A204.1 (cell line): ENCODE measurements at regions not wholly inside any gene's neighbourhood (a gene's known extent, or its start where the extent isn't known, plus 50 kb on each side); places are given as distances from the start of the nearest gene placed in this dataset.

Experiments used
- FAIRE-seq: peaks from 2 replicates; lab custom pipeline; 2012; peaks lifted over from hg19 to GRCh38; lab: Jason Lieb, UNC

GRCh38 chr20:24102749-24103333 lies 114.3 kb upstream of the GGTLC1 start:
- FAIRE-seq, result no peak

DNA sequence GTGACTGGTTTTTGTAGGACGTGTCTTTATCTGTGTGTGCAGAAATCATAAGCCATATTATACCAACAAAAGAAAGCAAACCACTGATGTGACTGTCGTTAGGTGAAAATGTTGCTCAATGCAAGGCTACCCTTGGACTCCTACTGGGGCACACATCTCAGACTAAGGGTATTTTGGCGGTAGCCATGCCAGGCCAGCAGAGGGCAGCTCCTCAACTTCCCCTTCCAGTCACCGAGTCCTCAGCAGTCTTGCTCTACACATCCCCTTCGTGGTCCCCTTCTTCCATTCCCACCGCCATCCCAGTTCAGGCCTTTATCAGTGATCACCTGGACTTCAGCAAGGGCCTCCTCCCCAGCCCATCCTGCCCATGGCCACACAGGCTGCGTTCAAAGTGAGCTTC lies 113.7 kb upstream of the GGTLC1 start:
- FAIRE-seq, result no peak

- no peak for FAIRE-seq
These were observed 111.9 kb upstream of the GGTLC1 start for GRCh38 chr20:24100370-24101011.

DNA sequence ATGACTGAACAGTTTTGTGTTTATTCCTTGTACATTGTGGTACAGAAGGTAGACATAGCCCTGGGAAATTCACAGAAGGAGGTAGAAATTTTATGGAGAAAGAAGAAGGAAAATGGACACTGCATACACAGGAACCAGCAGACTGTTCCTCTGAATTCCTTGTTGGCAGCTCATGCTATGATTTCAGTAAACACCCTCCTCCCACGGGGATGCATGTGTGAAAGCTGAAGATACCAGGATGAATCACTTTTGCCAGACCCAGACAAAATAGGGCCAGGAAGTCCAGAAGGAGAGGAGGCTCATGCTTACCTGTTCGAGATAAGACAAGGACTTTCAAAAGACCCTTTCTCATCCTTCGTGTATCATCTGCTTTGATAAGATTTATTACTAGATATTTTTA lies 110.3 kb upstream of the GGTLC1 start:
- FAIRE-seq, result no peak

- FAIRE-seq, result no peak
These were observed 109.1 kb upstream of the GGTLC1 start for GRCh38 chr20:24097506-24098245.

GRCh38 chr20:24096864-24097450 lies 108.4 kb upstream of the GGTLC1 start:
- FAIRE-seq, result no peak

- FAIRE-seq, result no peak
These were observed 107.7 kb upstream of the GGTLC1 start for GRCh38 chr20:24096264-24096663.

DNA sequence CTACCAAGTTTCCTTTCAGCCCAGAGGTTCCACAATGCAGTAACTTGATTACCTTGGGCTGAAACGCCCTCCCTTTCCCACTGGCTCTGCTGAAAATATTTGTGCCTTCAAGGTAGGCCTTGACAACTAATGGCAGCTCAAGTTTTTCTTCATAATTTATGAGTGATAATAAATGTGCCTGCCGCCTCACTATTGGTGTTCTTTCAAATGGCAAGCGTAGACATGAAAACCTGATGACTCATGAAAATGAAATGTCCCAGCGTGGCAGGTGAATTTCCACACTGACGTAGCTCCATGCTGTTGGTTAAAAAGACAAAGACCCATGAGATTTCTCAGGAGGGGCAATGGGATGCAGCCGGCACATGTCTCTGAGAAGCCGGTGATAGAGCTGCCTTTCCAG lies 107.2 kb upstream of the GGTLC1 start:
- no peak for FAIRE-seq

DNA sequence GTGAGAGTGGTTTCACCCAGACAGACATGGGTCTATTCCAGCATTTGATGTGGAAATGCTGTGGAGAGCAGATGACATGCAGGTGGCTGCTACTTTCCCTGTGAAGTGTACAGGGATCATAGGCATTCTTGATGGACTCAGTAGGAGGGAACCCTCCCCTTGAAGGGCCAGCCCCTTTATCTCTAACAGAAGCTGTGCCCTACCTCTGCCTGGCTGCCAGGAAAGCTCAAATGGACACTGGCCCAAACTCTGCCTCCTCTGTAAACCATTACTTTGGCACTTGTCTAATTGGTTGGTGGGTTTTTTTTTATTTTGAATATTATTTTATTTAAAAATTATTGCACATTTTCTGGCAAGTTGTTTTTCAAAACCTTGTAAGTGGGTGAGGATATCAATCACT lies 106.7 kb upstream of the GGTLC1 start:
- no peak for FAIRE-seq

DNA sequence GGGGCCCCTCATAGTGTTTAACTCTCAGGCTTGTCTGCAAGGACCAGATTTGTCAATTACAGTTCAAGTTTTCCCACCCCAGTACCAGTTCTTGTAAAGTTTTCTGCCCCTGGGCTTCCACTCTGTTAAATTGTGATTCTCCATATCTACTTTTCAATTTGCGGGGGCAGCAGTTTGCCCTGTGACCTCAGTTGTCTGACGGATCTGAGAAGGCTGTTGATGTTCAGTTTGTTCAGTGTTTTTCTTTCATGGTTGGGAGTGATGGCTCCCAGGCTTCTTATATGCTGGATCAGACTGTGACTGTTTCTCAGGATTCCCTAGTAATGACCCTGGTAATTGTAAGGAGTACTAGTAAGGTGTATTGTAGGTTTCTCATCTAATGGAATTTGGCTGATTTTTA lies 101.0 kb upstream of the GGTLC1 start:
- no peak for FAIRE-seq

GRCh38 chr20:24086121-24086520 lies 97.5 kb upstream of the GGTLC1 start:
- FAIRE-seq, result no peak

DNA sequence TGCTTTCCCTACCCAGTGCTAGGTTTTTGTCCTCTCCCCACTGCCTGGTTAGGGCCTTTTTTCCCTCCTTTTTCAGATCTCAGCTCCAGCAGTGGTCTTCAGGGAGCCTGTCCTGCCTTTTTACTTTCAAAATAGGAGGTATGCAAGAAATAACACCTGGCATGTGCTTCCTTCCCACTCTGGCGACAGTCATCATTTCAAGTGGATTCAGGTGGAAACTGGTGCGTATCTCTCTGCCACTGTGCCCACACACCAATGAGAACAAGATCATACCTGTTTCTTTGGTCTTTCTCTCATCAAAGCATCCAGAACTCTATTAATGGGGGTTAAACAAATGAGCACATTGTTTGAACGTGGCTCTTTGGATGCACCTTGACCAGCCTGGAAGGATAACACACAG lies 95.7 kb upstream of the GGTLC1 start:
- FAIRE-seq, result no peak

GRCh38 chr20:24081077-24081476 lies 92.5 kb upstream of the GGTLC1 start:
- FAIRE-seq, result no peak

DNA sequence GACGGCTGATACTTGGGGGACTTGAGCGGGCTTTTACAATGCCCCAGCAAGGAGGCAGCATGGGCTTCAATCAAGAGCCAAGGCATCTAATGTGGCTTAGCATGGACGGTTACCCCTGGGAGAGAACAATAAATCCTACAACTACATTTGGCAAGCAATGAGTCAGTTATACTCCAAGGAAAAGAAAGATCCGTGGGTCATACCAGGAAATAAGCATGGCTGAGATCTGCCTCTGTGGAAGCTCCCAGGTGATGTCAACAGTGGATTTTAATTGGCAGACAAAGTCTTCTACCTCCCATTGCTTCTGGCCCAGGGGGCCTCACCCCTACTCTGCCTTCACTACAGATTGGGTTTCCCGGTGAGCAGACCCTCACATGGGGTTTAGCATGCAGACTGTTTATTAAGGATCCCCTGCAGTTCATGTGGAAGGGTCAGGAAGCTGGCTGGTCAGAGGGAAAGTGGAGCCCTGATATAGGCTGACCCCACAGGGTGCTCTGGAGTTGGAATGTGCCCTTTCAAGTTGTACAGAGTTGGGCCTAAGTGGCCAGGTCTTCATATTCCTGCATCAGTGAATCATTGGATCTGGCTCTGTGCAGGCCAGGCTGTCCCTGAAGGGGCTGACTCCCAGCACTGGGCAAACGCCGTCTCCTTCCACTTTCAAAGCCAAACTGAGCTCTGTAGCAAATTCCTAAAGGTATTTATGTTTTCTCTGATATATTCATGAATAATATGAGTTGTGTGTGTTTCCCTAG lies 91.3 kb upstream of the GGTLC1 start:
- FAIRE-seq, result no peak

DNA sequence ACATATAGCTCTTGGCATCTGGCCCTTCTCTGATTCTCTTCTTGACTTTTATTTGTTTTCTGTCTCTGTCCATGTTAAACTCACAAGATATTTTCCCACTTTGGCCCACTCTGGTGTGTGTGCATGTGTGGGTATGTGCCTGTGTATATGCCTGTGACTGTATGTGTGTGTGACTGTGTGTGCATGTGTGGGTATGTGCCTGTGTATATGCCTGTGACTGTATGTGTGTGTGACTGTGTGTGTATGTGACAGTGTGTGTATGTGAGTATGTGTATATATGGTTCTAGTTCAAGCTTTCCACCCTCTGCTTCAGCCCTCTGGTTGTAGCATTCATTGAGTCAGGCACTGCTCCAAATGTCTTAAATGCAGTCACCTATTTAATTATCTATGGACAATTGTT lies 88.6 kb upstream of the GGTLC1 start:
- FAIRE-seq, result no peak

- FAIRE-seq, result no peak
These were observed 82.1 kb upstream of the GGTLC1 start for GRCh38 chr20:24070679-24071078.

GRCh38 chr20:24066076-24066700 lies 77.6 kb upstream of the GGTLC1 start:
- FAIRE-seq, result no peak

- FAIRE-seq, result no peak
These were observed 76.3 kb upstream of the GGTLC1 start for GRCh38 chr20:24064915-24065314.

DNA sequence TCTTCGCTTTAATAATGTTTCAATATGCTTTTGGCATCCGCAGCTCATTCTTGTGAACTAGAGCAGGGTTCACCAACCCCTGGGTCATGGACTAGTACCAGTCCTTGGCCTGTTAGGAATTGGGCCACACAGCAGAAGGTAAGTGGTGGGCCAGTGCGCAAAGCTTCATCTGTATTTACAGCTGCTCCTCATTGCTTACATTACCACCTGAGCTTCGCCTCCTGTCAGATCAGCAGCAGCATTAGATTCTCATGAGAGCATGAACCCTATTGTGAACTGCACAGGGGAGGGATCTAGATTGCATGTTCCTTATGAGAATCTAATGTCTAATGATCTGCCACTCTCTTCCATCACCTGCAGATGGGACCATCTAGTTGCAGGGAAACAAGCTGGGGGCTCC lies 75.5 kb upstream of the GGTLC1 start:
- no peak for FAIRE-seq

DNA sequence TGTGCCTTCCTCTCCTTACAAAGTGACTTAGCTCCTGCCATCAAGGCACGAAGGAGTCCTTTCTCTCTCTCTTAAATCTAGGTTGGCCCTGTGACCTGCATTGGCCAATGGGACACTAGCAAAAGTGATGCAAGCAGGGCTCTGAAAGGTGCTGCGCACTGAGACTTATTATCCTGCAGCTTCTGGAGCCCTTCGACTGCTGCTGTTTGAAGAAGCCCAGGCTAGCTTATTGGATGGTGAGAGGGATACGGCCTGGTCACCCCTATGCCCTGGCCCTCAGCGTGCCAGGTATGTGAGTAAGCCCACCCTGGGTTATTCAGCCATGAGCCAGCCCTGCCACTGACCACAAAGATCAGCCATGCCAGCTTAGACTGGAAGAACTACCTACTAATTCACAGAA lies 74.5 kb upstream of the GGTLC1 start:
- FAIRE-seq, result no peak

DNA sequence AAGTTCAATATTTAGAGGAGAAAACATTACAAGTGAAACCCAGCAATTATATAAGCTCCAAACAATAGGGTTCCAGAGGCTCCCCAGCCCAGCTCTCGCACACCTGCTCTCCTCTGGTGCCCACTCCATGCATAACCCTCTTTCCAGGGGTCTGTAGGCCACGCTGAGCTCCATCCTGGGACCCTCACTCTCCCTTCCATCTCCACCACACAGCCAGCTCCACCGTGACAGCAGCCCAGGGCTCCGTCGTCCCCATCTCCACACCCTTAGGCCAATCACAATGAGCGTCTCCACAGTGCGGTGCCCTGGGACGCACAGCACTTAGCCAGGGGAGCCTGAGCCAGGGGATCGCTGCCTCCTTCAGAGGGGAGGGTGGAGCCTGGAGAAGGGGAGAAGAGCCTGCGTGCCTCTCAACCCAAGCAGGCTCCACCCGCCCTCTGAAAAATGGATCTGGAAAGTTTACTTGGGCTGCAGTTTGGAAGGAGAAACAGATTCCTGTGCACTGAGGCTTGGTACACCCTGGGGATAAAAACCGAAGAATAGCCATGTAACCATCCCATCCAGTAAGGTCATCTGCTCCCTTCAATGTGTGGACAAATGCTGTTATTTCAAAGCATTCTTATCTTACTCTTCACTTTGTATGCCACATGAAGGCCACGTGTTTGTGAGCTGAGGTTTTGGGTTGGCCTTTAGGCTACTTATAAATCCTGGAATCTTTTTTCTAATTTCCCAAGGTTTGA lies 72.4 kb upstream of the GGTLC1 start:
- no peak for FAIRE-seq

- FAIRE-seq, result no peak
These were observed 70.6 kb upstream of the GGTLC1 start for GRCh38 chr20:24059174-24059573.
